ENCODE measurements at regions not wholly inside any gene's neighbourhood (a gene's known extent, or its start where the extent isn't known, plus 50 kb on each side); places are given as distances from the start of the nearest gene placed in this dataset.
"Not testable (repeated sequence)": the region's sequence is repeated elsewhere in the genome, so short reads cannot be mapped to it uniquely, and the experiment has no call there.

GRCh38 chr6:6952927-6953326 is 154.8 kb upstream of the RREB1 start:
- DNase-seq: not testable (repeated sequence)

GRCh38 chr6:6960571-6961251 is 147.1 kb upstream of the RREB1 start:
- no peak for DNase-seq

GRCh38 chr6:6962086-6962485 is 145.7 kb upstream of the RREB1 start:
- DNase-seq: no peak

- no peak for DNase-seq
Measured at GRCh38 chr6:6962699-6963098, 145.1 kb upstream of the RREB1 start.

- DNase-seq: peak; percentile 57
Measured at GRCh38 chr6:6963390-6963789, 144.4 kb upstream of the RREB1 start.

GRCh38 chr6:6964675-6965074 is 143.1 kb upstream of the RREB1 start:
- DNase-seq: no peak

GRCh38 chr6:6966127-6966526 is 141.6 kb upstream of the RREB1 start:
- DNase-seq: no peak

- no peak for DNase-seq
Measured at GRCh38 chr6:6966569-6966968, 141.2 kb upstream of the RREB1 start.

- DNase-seq: no peak
Measured at GRCh38 chr6:6968357-6968730, 139.4 kb upstream of the RREB1 start.

GRCh38 chr6:6968731-6969552 is 138.8 kb upstream of the RREB1 start:
- no peak for DNase-seq

GRCh38 chr6:6969761-6970223 is 138.0 kb upstream of the RREB1 start:
- DNase-seq: no peak

GRCh38 chr6:6970851-6971250 is 136.9 kb upstream of the RREB1 start:
- no peak for DNase-seq

- no peak for DNase-seq
Measured at GRCh38 chr6:6971369-6971768, 136.4 kb upstream of the RREB1 start.

- DNase-seq: no peak
Measured at GRCh38 chr6:6972456-6972855, 135.3 kb upstream of the RREB1 start.

- no peak for DNase-seq
Measured at GRCh38 chr6:6973721-6974120, 134.0 kb upstream of the RREB1 start.

GRCh38 chr6:6975459-6976111 is 132.2 kb upstream of the RREB1 start:
- DNase-seq: no peak

GRCh38 chr6:6976193-6976592 is 131.6 kb upstream of the RREB1 start:
- no peak for DNase-seq

- DNase-seq: no peak
Measured at GRCh38 chr6:6978731-6979130, 129.0 kb upstream of the RREB1 start.

GRCh38 chr6:6980999-6981597 is 126.7 kb upstream of the RREB1 start:
- no peak for DNase-seq

- DNase-seq: peak; percentile 28
Measured at GRCh38 chr6:6981681-6982322, 126.0 kb upstream of the RREB1 start.

- DNase-seq: no peak
Measured at GRCh38 chr6:6982663-6983062, 125.1 kb upstream of the RREB1 start.

GRCh38 chr6:6984585-6985366 is 123.0 kb upstream of the RREB1 start:
- DNase-seq: no peak
